A549 (cell line): ENCODE measurements at regions not wholly inside any gene's neighbourhood (a gene's known extent, or its start where the extent isn't known, plus 50 kb on each side); places are given as distances from the start of the nearest gene placed in this dataset.
"Not testable (repeated sequence)": the region's sequence is repeated elsewhere in the genome, so short reads cannot be mapped to it uniquely, and the experiment has no call there.

Experiments
- ATAC-seq, 2 experiments: fragments of 200-7000 bp in 1 of 2; fragments of >200 bp in 1 of 2; cut with Nextera tagmentation in 1 of 2; cut with Tn5 transposase in 1 of 2; 3 replicates each; pipeline versions ENCODE4 v1.8.0 to v1.9.1; 2018 to 2020; ENCODE audit warnings: mild to moderate bottlenecking in 1 of 2, moderate library complexity in 1 of 2
- CTCF ChIA-PET: fragments of 300-600 bp; sonication (Branson Sonifier 250); formaldehyde crosslinking; extraction: SDS; loops from one replicate; lab custom pipeline; 2021; ENCODE audit warnings: antibody characterized with exemption, inconsistent platforms; lab: Yijun Ruan, JAX
- POLR2A ChIA-PET: fragments of 350-600 bp; formaldehyde crosslinking; extraction: SDS; loops from one replicate; lab custom pipeline; 2021; ENCODE audit warnings: antibody characterized with exemption, inconsistent platforms; lab: Yijun Ruan, JAX
- DNase-seq, 2 experiments: peaks; one replicate each; pipeline versions ENCODE4 v3.0.0 to v3.0.0-alpha.2; 2011 to 2016; ENCODE audit warnings: low read depth in 1 of 2, low spot score in 1 of 2
- FAIRE-seq: peaks from 2 replicates; lab custom pipeline; 2011; peaks lifted over from hg19 to GRCh38; lab: Jason Lieb, UNC
- H3K27ac ChIP-seq, 2 experiments: fragments of >200 bp; sonication (Bioruptor Twin); formaldehyde crosslinking; 3 replicates each; pipeline ENCODE4 v1.5.1; 2016 to 2017
- H3K4me1 ChIP-seq: fragments of >200 bp; sonication (Bioruptor Twin); formaldehyde crosslinking; 3 replicates; pipeline ENCODE4 v1.6.1; 2016
- H3K4me2 ChIP-seq: fragments of >200 bp; sonication (Bioruptor Twin); formaldehyde crosslinking; 3 replicates; pipeline ENCODE4 v1.6.1; 2016
- H3K4me3 ChIP-seq: fragments of >200 bp; sonication (Bioruptor Twin); formaldehyde crosslinking; 3 replicates; pipeline ENCODE4 v1.5.1; 2016
- H3K9me3 ChIP-seq: fragments of >200 bp; sonication (Bioruptor Twin); formaldehyde crosslinking; 3 replicates; pipeline ENCODE4 v1.6.1; 2016
- CBX2 ChIP-seq: fragments of 200-600 bp; sonication (generic); IDR thresholded peaks from 2 replicates; pipeline ENCODE4 v1.6.1; 2016; ENCODE audit warnings: low read depth, mild to moderate bottlenecking, borderline replicate concordance
- EHF ChIP-seq: fragments of 250-450 bp; sonication (Bioruptor Pico); IDR thresholded peaks from 2 replicates; pipeline ENCODE4 v1.5.0; 2020; ENCODE audit warnings: mild to moderate bottlenecking
- HDAC2 ChIP-seq: fragments of 200-600 bp; sonication (generic); IDR thresholded peaks from 2 replicates; pipeline ENCODE4 v1.6.1; 2016
- HOXB13 ChIP-seq: fragments of 250-450 bp; sonication (Bioruptor Pico); IDR thresholded peaks from 2 replicates; pipeline ENCODE4 v1.5.0; 2020; ENCODE audit warnings: low read depth, mild to moderate bottlenecking, moderate library complexity
- HOXB5 ChIP-seq: fragments of 250-450 bp; sonication (Bioruptor Pico); IDR thresholded peaks from 2 replicates; pipeline ENCODE4 v1.5.0; 2020; ENCODE audit warnings: mild to moderate bottlenecking, moderate library complexity
- KDM5A ChIP-seq: fragments of 200-600 bp; sonication (generic); IDR thresholded peaks from 2 replicates; pipeline ENCODE4 v1.6.1; 2016; ENCODE audit warnings: antibody characterized with exemption, mild to moderate bottlenecking
- MAFK ChIP-seq: fragments of 450-650 bp; IDR thresholded peaks from 2 replicates; pipeline ENCODE4 v1.6.1; 2014; ENCODE audit not compliant: partially characterized antibody
- MAZ ChIP-seq: fragments of 150-350 bp; IDR thresholded peaks from 2 replicates; pipeline ENCODE4 v1.6.1; 2014; ENCODE audit warnings: antibody characterized with exemption, low read depth, low read length, borderline replicate concordance
- POLR2AphosphoS2 ChIP-seq: conservative IDR thresholded peaks from 2 replicates; pipeline ENCODE4 v1.6.1; 2012; ENCODE audit warnings: low read length, improper control_type of control experiment, inconsistent platforms
- RAD21 ChIP-seq, 2 experiments: fragments of >200 bp in 1 of 2; sonication (Bioruptor Twin) in 1 of 2; formaldehyde crosslinking in 1 of 2; IDR thresholded peaks in 1 of 2; conservative IDR thresholded peaks in 1 of 2; 2 replicates in 1 of 2; 3 replicates in 1 of 2; pipeline ENCODE4 v1.6.1; 2012 to 2018; ENCODE audit warnings: inconsistent platforms in 1 of 2
- RCOR1 ChIP-seq: fragments of 150-350 bp; IDR thresholded peaks from 2 replicates; pipeline ENCODE4 v1.6.1; 2014; ENCODE audit warnings: antibody characterized with exemption, low read length, low read depth
- RFX5 ChIP-seq: fragments of 450-650 bp; IDR thresholded peaks from 2 replicates; pipeline ENCODE4 v1.7.1; 2014; ENCODE audit warnings: antibody characterized with exemption, mild to moderate bottlenecking, moderate library complexity
- RNF2 ChIP-seq: fragments of 200-600 bp; sonication (generic); IDR thresholded peaks from 2 replicates; pipeline ENCODE4 v1.6.1; 2016; ENCODE audit warnings: low read depth, mild to moderate bottlenecking, antibody characterized with exemption, moderate library complexity, borderline replicate concordance
- SMC3 ChIP-seq: fragments of >200 bp; sonication (Bioruptor Twin); formaldehyde crosslinking; IDR thresholded peaks from 3 replicates; pipeline ENCODE4 v1.6.1; 2018; ENCODE audit warnings: inconsistent platforms
- SREBF2 ChIP-seq: fragments of 450-650 bp; IDR thresholded peaks from 2 replicates; pipeline ENCODE4 v1.6.1; 2014; ENCODE audit warnings: mild to moderate bottlenecking, moderate library complexity
- TFCP2L1 ChIP-seq: fragments of 250-450 bp; sonication (Bioruptor Pico); IDR thresholded peaks from 2 replicates; pipeline ENCODE4 v1.5.0; 2021; ENCODE audit warnings: mild to moderate bottlenecking
- TP53 ChIP-seq: fragments of 250-450 bp; sonication (Bioruptor Pico); IDR thresholded peaks from 2 replicates; pipeline ENCODE4 v1.5.0; 2021; ENCODE audit warnings: mild to moderate bottlenecking, moderate library complexity
- USF2 ChIP-seq: fragments of 450-650 bp; IDR thresholded peaks from 2 replicates; pipeline ENCODE4 v1.6.1; 2014; ENCODE audit warnings: antibody characterized with exemption
- ZC3H11A ChIP-seq: fragments of 450-650 bp; IDR thresholded peaks from 2 replicates; pipeline ENCODE4 v1.6.1; 2014; ENCODE audit warnings: antibody characterized with exemption, mild to moderate bottlenecking
- ZFP36 ChIP-seq: fragments of 450-650 bp; IDR thresholded peaks from 2 replicates; pipeline ENCODE4 v1.6.1; 2014; ENCODE audit warnings: borderline replicate concordance; ENCODE audit not compliant: partially characterized antibody
- ZSCAN20 ChIP-seq: fragments of 250-450 bp; sonication (Bioruptor Pico); IDR thresholded peaks from 2 replicates; pipeline ENCODE4 v1.8.0; 2022; ENCODE audit warnings: mild to moderate bottlenecking, moderate library complexity
- WGBS: methylation state at CpG from one replicate; pipeline ENCODE4 v1.1.6; 2017; ENCODE audit errors: missing lambda C conversion rate; 5-methylcytosine and 5-hydroxymethylcytosine counted together
- TF ChIP-seq, protein P1 (sequence below): fragments of 250-450 bp; sonication (Bioruptor Pico); IDR thresholded peaks from 2 replicates; pipeline ENCODE4 v1.5.0; 2020; ENCODE audit warnings: low read depth, mild to moderate bottlenecking, moderate library complexity
- TF ChIP-seq, protein P2 (sequence below): fragments of >200 bp; sonication (Bioruptor Twin); formaldehyde crosslinking; IDR thresholded peaks from 3 replicates; pipeline ENCODE4 v1.5.1; 2016

- TF ChIP-seq KDM5A, result no peak
- TF ChIP-seq RAD21 (conservative IDR thresholded peaks at IDR 0.05 in 1 of 2, IDR thresholded peaks at IDR 0.05 in 1 of 2), result no peak
- no peak for TF ChIP-seq SMC3
Observed at GRCh38 chr3:118229196-118229595, 805.5 kb downstream of the IGSF11 start (continued).

GRCh38 chr3:118231578-118231977 lies 803.1 kb downstream of the IGSF11 start:
- ChIA-PET CTCF (no interaction called here), POLR2A (no interaction called here)
- H3K4me3 ChIP-seq, result no peak overlapping the region
- WGBS, result 8% methylated on average over 2 of the region's 2 CpGs
- H3K9me3 ChIP-seq, result no peaks in the 10 kb centered on the region
- FAIRE-seq (no peak), DNase-seq (no peak), ATAC-seq (no peak)
- no peaks in the 10 kb centered on the region for H3K4me1 ChIP-seq
- H3K4me2 ChIP-seq, result no peak overlapping the region
- TF ChIP-seq MAFK (peak; percentile 54), TP53 (CRISPR knock-in tag) (no peak)
- H3K27ac ChIP-seq, result no peak overlapping the region

- no peak overlapping the region for H3K4me3 ChIP-seq
- H3K9me3 ChIP-seq, result no peaks in the 10 kb centered on the region
- no peak for DNase-seq
- no peak overlapping the region for H3K4me2 ChIP-seq
- H3K27ac ChIP-seq, result no peak overlapping the region
- no peak for FAIRE-seq
- TF ChIP-seq SMC3 (no peak), EHF (CRISPR knock-in tag) (no peak)
- ATAC-seq, result no peak
- 22% methylated on average over 4 of the region's 5 CpGs for WGBS
- ChIA-PET CTCF (no interaction called here), POLR2A (no interaction called here)
- no peaks in the 10 kb centered on the region for H3K4me1 ChIP-seq
Observed at GRCh38 chr3:118239253-118239652, 795.4 kb downstream of the IGSF11 start.

DNA sequence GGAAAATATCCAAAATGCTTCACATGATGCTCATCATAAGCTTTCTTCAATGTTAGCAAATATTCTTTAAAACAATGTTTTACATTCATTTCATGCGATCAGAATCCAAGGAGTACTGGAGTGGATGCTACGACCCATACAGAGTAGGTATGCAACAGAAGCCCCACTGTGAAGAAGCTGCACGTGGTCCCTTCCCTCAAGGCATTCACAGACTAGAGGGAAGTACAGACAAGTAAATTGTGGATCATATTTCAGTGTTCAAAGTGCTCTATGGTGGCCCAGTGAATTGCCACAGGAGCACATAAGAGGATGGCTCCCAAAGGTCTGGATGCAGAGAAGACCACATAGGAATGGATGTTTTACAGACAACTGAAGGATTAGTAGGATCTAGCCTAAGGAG lies 789.9 kb downstream of the IGSF11 start:
- no peaks in the 10 kb centered on the region for H3K9me3 ChIP-seq
- no peak for FAIRE-seq
- TF ChIP-seq USF2, result no peak
- no peak for TF ChIP-seq HOXB13
- TF ChIP-seq, protein P1, sequence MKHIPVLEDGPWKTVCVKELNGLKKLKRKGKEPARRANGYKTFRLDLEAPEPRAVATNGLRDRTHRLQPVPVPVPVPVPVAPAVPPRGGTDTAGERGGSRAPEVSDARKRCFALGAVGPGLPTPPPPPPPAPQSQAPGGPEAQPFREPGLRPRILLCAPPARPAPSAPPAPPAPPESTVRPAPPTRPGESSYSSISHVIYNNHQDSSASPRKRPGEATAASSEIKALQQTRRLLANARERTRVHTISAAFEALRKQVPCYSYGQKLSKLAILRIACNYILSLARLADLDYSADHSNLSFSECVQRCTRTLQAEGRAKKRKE, result no peak
- TF ChIP-seq ZFP36, result no peak
- no peak for TF ChIP-seq CBX2
- TF ChIP-seq EHF (CRISPR knock-in tag), result no peak
- TF ChIP-seq ZC3H11A, result no peak
- TF ChIP-seq RFX5, result no peak
- no peak for TF ChIP-seq TFCP2L1
- no peak for TF ChIP-seq HDAC2
- no peak for TF ChIP-seq ZSCAN20 (CRISPR knock-in tag)
- TF ChIP-seq RNF2, result no peak
- TF ChIP-seq POLR2AphosphoS2, result no peak

DNA sequence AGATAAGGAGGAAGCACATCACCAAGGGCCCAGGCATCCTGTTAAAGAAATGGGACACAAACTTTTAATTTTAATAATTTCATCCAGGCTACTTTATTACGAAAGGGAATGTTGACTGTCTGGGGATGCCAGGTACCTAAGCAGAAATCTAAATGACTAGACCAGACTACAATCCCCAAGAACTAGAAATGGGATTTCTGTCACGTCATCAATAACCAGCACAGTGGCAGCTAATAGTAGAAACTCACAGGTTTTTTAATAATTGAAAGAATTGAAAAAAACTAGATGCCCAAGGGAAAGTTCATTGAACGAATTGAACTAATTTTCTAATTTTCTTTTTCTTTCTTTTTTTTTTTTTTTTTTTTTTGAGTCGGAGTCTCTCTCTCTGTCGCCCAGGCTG lies 789.3 kb downstream of the IGSF11 start:
- Histone ChIP-seq H3K4me1 (no peaks in the 10 kb centered on the region), H3K9me3 (no peaks in the 10 kb centered on the region), H3K27ac (no peak overlapping the region), H3K4me3 (no peak overlapping the region), H3K4me2 (no peak overlapping the region)
- ATAC-seq (no peak), FAIRE-seq (no peak), DNase-seq (no peak)
- 21% methylated on average over 5 of the region's 5 CpGs for WGBS
- TF ChIP-seq TFCP2L1 (no peak), RCOR1 (no peak), MAZ (no peak), SREBF2 (no peak), MAFK (peak; percentile 37), HOXB5 (no peak), KDM5A (no peak)
- TF ChIP-seq, protein P2, sequence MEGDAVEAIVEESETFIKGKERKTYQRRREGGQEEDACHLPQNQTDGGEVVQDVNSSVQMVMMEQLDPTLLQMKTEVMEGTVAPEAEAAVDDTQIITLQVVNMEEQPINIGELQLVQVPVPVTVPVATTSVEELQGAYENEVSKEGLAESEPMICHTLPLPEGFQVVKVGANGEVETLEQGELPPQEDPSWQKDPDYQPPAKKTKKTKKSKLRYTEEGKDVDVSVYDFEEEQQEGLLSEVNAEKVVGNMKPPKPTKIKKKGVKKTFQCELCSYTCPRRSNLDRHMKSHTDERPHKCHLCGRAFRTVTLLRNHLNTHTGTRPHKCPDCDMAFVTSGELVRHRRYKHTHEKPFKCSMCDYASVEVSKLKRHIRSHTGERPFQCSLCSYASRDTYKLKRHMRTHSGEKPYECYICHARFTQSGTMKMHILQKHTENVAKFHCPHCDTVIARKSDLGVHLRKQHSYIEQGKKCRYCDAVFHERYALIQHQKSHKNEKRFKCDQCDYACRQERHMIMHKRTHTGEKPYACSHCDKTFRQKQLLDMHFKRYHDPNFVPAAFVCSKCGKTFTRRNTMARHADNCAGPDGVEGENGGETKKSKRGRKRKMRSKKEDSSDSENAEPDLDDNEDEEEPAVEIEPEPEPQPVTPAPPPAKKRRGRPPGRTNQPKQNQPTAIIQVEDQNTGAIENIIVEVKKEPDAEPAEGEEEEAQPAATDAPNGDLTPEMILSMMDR, result no peak
- CTCF ChIA-PET, result no interaction called here
- POLR2A ChIA-PET, result no interaction called here

More for the DNA sequence above, 789.9 kb downstream of the IGSF11 start:
- WGBS, result 22% methylated on average over 3 of the region's 3 CpGs
- no peak overlapping the region for H3K4me3 ChIP-seq
- ChIA-PET POLR2A (no interaction called here), CTCF (no interaction called here)
- ATAC-seq (no peak), DNase-seq (no peak)
- H3K27ac ChIP-seq, result no peak overlapping the region
- no peak overlapping the region for H3K4me2 ChIP-seq
- H3K4me1 ChIP-seq, result no peaks in the 10 kb centered on the region

- H3K4me2 ChIP-seq, H3K4me1 ChIP-seq, POLR2A ChIA-PET, DNase-seq, H3K27ac ChIP-seq, H3K9me3 ChIP-seq, CTCF ChIA-PET, H3K4me3 ChIP-seq, FAIRE-seq, ATAC-seq: not testable (repeated sequence)
- 79% methylated on average over 1 of the region's 1 CpG for WGBS
Observed at GRCh38 chr3:118258850-118259249, 775.8 kb downstream of the IGSF11 start.
